ENCODE measurements at regions not wholly inside any gene's neighbourhood (a gene's known extent, or its start where the extent isn't known, plus 50 kb on each side); places are given as distances from the start of the nearest gene placed in this dataset.

DNA sequence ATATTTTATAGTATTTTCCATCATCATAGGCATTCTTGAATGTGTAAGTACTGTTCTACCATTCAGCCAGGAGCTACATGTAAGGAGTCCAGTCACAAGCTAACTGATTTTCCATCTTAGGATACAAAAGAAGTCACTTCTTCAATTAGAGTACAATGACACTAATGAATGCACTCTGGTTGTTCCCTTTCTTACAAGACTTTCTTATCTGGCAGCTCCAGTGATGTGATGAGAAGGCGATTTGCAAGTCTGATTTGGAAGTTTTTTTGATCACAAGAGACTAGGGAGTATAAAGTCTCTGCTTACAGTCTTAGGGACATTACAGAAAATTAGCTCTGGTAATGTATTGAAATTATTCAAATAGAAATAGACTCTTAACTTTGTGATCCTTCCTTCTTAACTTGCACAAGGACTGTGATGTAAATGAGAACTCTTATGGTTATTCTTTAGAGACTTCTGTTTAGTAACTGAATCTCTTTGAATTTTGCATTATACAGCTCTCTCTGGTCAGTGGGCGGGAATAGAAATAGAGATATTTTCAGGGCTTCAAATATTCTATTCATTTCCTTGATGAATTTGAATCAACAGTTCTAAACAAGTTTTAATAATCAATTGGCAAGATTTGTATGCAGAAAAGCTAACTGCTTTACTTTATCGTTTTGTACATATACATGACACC lies 130.4 kb upstream of the CDH6 start:
- TF ChIP-seq, protein P1, sequence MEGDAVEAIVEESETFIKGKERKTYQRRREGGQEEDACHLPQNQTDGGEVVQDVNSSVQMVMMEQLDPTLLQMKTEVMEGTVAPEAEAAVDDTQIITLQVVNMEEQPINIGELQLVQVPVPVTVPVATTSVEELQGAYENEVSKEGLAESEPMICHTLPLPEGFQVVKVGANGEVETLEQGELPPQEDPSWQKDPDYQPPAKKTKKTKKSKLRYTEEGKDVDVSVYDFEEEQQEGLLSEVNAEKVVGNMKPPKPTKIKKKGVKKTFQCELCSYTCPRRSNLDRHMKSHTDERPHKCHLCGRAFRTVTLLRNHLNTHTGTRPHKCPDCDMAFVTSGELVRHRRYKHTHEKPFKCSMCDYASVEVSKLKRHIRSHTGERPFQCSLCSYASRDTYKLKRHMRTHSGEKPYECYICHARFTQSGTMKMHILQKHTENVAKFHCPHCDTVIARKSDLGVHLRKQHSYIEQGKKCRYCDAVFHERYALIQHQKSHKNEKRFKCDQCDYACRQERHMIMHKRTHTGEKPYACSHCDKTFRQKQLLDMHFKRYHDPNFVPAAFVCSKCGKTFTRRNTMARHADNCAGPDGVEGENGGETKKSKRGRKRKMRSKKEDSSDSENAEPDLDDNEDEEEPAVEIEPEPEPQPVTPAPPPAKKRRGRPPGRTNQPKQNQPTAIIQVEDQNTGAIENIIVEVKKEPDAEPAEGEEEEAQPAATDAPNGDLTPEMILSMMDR (IDR thresholded peaks at IDR 0.05): no peak
- no peak for TF ChIP-seq POLR2A (IDR thresholded peaks at IDR 0.05)
- TF ChIP-seq POLR2AphosphoS5 (IDR thresholded peaks at IDR 0.05): no peak

All from prostate gland (tissue), 2 donors.